ENCODE measurements at regions not wholly inside any gene's neighbourhood (a gene's known extent, or its start where the extent isn't known, plus 50 kb on each side); places are given as distances from the start of the nearest gene placed in this dataset.
"Not testable (repeated sequence)": the region's sequence is repeated elsewhere in the genome, so short reads cannot be mapped to it uniquely, and the experiment has no call there.

DNA sequence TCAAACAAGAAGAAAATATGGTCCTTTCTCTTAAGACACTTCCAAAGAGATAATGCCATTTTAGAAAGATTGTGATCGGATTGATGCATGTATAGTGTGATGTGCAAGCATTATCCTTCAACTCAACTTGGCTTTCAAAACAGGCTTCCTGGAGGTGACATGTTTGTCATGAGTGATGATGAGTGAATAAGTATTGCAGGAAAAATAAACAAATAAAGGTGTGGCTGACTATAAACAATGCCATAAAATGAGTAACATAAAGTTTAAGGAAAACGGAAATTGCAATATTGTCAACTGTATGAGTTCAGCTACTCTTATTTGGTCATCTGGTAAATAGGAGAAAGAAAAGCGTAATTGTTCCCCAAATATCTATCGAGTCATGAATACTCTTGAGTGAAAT lies 1283.7 kb downstream of the PCDH9 start:
- intact Hi-C loops (cut with micrococcal nuclease) = no loop called here

DNA sequence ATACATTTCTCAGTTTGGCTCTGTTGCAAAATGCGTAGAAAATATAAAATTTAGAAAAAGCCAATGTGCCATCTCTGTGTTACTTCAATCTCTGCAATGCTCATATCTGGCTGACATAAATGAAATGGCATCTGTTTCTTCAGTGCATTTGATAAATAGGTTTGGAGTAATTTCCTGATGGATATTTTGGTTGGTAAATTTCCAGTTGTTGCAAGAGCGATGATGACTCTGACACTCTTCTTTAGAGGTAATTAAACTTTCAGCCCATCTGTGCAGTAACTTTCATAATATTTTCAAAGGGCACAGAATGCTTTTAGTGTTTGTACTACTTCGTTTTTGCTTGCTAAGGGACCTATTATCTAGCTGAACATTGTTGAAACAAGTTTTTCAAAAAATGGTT lies 1286.4 kb downstream of the PCDH9 start:
- intact Hi-C loops (cut with micrococcal nuclease) = no loop called here

DNA sequence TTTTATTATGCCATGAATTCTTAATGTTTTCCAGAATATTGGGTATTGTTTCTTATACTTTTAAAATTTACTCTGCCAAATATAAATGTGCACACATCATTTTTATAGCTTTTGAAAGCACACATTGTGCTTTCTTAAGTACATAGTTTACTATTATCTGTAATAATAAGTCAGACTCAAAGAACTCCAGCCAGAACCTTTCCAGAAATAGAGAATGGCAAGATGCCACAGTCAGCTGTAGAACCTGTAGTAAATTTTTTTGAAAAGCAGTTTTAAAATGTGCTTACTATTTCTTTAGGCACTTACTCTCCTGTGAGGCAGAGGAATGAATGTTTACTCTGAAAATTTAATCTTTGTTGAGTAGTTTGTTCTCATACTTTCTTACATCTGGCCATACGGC lies 1287.1 kb downstream of the PCDH9 start:
- intact Hi-C loops (cut with micrococcal nuclease) = no loop called here

GRCh38 chr13:65940720-65941119 lies 1289.4 kb downstream of the PCDH9 start:
- intact Hi-C loops (cut with micrococcal nuclease) = no loop called here

DNA sequence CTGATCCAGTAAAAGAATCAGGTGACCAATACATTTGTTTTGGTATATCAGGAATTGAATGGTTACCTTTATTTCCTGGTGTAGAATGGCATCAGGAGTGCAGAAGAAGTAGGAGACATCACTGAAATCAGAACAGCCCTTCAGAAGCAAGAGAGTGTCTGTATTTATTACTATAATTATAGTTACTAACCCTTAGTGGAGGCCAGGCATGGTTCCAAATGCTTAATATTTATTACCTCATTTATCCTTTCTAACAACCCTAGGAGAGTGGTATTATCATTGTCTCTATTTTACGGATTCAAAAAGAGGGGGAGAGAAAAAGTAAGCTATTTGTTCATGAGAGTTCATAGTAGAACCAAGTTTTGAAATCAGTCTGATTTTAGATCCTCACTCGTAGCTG lies 1292.9 kb downstream of the PCDH9 start:
- intact Hi-C loops (cut with micrococcal nuclease) = no loop called here

- intact Hi-C loops (cut with micrococcal nuclease) = no loop called here
Observed at GRCh38 chr13:65936249-65936648, 1293.9 kb downstream of the PCDH9 start.

- intact Hi-C loops (cut with micrococcal nuclease) = no loop called here
Observed at GRCh38 chr13:65932587-65933239, 1297.4 kb downstream of the PCDH9 start.

- intact Hi-C loops (cut with micrococcal nuclease) = no loop called here
Observed at GRCh38 chr13:65932013-65932412, 1298.1 kb downstream of the PCDH9 start.

DNA sequence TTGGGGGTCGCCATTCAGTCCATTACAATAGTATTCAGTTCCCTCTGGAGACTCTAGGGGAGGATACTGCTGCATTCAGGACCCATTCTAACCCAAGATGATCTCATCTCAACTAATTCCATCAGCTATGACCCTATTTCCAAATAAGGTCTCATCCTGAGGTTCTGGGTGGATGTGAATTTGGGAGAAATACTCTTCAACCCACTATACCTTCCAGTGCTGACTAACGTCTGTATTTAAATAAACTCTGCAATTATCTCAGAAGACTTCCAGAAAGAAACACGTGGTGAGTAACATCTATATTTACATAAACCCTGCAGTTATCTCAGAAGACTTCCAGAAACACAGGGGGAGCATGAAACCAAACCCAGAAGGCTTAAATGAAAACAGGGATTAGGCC lies 1300.7 kb downstream of the PCDH9 start:
- intact Hi-C loops (cut with micrococcal nuclease) = no loop called here

DNA sequence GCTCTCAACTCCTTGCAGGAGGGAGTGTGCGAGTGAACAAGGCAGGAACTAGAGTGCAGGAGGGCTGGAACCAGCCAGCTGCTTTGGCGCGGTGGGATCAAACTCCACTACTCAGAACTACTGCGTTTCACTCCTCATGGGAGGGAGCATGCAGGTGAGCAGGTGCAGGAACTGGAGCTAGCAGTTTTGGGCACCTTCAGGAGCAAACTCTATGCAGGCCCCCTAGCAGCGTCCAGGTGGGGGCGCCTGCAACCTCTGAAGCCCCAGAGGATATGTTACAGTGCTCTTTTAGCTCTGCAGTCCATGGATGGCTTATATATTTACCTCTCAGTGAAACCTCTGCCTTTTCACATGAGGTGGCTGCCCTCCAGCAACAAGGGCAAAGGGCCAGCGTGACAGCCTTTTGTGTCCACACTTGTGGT lies 1303.4 kb downstream of the PCDH9 start:
- intact Hi-C loops (cut with micrococcal nuclease) = no loop called here

GRCh38 chr13:65922846-65923245 lies 1307.3 kb downstream of the PCDH9 start:
- intact Hi-C loops (cut with micrococcal nuclease) = not testable (repeated sequence)

DNA sequence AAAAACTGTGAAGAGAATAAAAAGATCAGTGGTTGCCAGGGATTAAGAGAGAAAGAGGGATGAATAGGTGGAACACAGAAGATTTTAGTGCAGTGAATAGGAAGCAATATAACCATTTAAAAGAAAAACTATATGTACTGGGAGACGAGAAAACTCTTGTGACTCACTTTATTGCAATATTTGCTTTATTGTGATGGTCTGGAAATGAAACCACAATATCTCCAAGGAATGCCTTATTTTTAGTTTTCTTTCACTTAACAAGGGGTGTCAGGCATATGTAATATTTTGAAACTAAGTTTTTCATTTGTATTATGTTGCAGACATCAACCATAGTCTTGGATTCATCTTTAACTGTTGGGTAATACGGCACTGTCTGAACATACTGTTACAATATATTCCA lies 1308.2 kb downstream of the PCDH9 start:
- intact Hi-C loops (cut with micrococcal nuclease) = no loop called here

- intact Hi-C loops (cut with micrococcal nuclease) = no loop called here
Observed at GRCh38 chr13:65917731-65918130, 1312.4 kb downstream of the PCDH9 start.

DNA sequence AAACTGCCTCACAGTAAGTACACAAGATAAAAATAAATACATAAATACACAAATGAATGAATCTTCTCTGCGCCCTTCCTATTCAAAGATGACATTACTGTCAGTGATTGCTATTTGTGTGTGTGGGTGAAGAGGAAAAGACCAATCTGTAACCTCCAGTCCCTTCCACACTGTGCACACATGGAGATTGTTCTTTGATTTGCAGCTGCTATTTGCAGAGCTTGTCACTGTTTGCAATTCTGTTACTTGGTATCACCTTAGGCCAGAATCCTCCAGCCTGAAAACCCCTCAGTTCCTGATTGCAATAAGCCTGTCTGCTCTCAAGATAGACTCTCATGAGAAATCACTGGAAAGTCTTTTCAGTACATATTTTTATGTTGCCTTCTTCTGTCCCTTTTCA lies 1314.9 kb downstream of the PCDH9 start:
- intact Hi-C loops (cut with micrococcal nuclease) = no loop called here

GRCh38 chr13:65914716-65915115 lies 1315.4 kb downstream of the PCDH9 start:
- intact Hi-C loops (cut with micrococcal nuclease) = no loop called here

DNA sequence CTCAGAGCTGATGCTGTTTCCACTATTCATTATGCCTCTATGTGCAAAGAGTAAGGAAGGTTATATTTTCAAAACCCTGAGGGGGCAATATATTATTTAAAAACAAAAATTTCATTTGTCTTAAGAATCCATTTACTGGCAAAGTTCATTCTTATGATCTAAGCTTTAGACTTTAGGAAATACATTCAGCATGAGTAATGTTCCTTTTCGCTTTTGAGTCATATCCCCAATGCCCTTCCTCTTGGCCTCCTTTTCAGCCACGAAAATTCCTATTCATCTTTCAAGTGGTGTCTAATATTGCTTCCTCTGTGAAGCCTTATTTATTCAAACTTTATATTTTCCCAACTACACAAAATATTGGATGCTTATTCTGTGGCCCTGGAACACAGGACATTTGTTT lies 1317.0 kb downstream of the PCDH9 start:
- intact Hi-C loops (cut with micrococcal nuclease) = no loop called here

- intact Hi-C loops (cut with micrococcal nuclease) = no loop called here
Observed at GRCh38 chr13:65912516-65912915, 1317.6 kb downstream of the PCDH9 start.

DNA sequence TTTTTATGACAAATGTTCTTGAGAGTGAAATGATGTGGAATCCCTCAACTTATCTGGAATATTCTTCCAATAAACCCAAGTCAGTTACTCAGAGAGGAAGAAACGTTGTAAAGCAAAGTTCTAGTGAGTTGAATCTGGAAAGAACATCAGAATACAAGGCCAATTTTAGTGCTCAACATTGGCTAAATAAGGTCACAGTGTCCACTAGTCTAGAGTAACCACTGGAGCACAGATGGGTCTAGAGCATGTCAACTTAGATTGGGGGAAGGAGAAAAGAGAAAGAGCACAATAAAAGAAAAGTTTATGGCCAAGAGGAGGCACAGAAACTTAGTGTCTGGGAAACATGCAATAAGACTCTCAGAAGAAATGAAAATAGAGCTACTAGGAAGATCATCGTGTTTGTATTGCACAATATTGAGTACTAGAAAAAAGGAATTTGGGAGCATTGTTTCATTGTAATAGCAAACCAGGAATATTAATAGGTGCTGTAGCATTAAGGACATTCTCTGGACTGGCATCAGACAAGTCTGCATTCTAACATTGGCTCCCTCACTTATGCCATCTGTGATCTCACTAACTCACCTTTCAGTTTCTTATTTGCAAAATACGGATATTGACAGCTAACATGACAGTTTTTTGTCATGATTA lies 1318.5 kb downstream of the PCDH9 start:
- intact Hi-C loops (cut with micrococcal nuclease) = no loop called here

GRCh38 chr13:65909501-65909900 lies 1320.6 kb downstream of the PCDH9 start:
- intact Hi-C loops (cut with micrococcal nuclease) = no loop called here

DNA sequence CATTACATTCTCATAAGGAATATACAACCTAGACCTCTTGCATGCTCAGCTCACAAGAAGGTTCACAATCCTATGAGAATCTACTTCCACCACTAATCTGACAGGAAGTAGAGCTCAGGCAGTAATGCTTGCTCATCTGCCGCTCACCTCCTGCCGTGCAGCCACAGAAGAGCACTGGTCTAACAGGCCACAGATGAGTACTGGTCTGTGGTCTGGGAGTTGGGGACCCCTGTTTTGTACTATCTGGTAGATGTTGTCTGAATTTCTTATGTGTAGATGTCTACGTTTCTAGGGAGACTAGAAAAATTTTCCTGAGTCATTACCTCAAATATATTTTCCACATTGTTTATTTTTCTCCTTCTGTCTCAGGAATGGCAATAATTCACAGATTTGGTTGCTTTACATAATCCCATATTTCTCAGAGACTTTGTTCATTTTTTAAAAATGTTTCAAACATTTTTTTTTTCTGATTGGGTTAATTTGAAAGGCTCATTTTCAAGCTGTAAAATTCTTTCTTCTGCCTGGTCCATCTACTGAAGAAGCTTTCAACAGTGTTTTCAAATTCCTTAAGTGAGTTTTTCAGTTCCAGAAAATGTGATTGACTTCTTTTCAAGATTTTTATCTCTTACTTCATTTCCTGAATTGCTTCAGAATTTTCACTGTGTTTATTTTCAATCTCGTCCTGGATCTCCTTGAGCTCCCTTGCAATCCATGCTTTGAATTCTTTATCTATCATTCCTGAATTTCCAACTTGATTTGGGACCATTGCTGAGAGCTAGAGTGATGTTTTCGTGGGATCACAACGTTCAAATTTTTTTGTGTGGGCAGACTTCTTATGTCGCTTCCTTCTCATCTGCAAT lies 1322.2 kb downstream of the PCDH9 start:
- intact Hi-C loops (cut with micrococcal nuclease) = no loop called here

- intact Hi-C loops (cut with micrococcal nuclease) = no loop called here
Observed at GRCh38 chr13:65901723-65902122, 1328.4 kb downstream of the PCDH9 start.

DNA sequence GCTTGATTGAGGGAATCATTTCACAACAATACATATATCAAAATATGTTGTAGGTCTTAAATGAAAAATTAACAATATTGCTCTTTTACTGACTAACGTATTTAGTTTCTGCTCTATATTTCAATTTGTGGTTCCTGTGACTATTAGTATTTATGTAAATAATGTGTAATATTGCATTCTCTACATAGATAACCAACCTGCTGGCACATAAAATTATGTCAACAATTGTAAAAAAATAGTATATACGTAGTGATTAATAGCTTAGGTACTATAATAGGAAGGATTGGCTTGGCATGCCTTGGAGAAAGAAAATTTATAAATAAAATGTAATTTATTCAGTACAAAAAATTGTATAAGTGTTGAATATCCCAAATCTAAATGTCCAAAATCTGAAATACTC lies 1336.1 kb downstream of the PCDH9 start:
- intact Hi-C loops (cut with micrococcal nuclease) = no loop called here

All from T-helper 1 cell treated with Interleukin-12 subunit alpha and Interleukin-12 subunit beta and Interleukin-4 antibody, amounts not matched to agents 30 ng/mL and 1 ng/mL, for 36 hours (primary cell).